ENCODE measurements at regions not wholly inside any gene's neighbourhood (a gene's known extent, or its start where the extent isn't known, plus 50 kb on each side); places are given as distances from the start of the nearest gene placed in this dataset.

GRCh38 chr5:6886866-6887265, 173.6 kb downstream of the TENT4A start:
- Histone ChIP-seq H3K4me3 (no peak overlapping the region), H3K79me2 (no peaks in the 10 kb centered on the region), H3K36me3 (replicated peaks; ENCODE audit: insufficient read depth, low read depth) (no peaks in the 10 kb centered on the region), H3K27me3 (no peaks in the 10 kb centered on the region), H3K4me1 (ENCODE audit: insufficient read depth) (no peaks in the 10 kb centered on the region), H3K9me2 (replicated peaks; ENCODE audit: insufficient read depth) (no peaks in the 10 kb centered on the region), H3K27ac (no peak overlapping the region), H3K4me2 (no peak overlapping the region), H2AFZ (no peak overlapping the region), H4K20me1 (ENCODE audit: insufficient read depth, poor library complexity, severe bottlenecking) (no peaks in the 10 kb centered on the region), H3K9me3 (ENCODE audit: low read depth) (no peaks in the 10 kb centered on the region)
- WGBS (ENCODE audit: low lambda C conversion rate, missing lambda C conversion rate): 75% methylated on average over 3 of the region's 3 CpGs
- DNase-seq (ENCODE audit: low spot score): no peak
- TF ChIP-seq EZH2 (IDR thresholded peaks at IDR 0.05; ENCODE audit: borderline replicate concordance) (no peak), EZH2phosphoT487 (IDR thresholded peaks at IDR 0.05; ENCODE audit: low read depth, severe bottlenecking, unreplicated experiment) (no peak), CTCF (IDR thresholded peaks at IDR 0.05; ENCODE audit: poor library complexity) (no peak)

- H3K9me2 ChIP-seq (replicated peaks; ENCODE audit: insufficient read depth): no peaks in the 10 kb centered on the region
- H3K79me2 ChIP-seq: no peaks in the 10 kb centered on the region
- no peak overlapping the region for H3K27ac ChIP-seq
- no peak overlapping the region for H3K4me3 ChIP-seq
- no peaks in the 10 kb centered on the region for H3K36me3 ChIP-seq (replicated peaks; ENCODE audit: insufficient read depth, low read depth)
- no peak overlapping the region for H2AFZ ChIP-seq
- H3K4me1 ChIP-seq (ENCODE audit: insufficient read depth): no peaks in the 10 kb centered on the region
- H3K27me3 ChIP-seq: no peaks in the 10 kb centered on the region
- no peaks in the 10 kb centered on the region for H3K9me3 ChIP-seq (ENCODE audit: low read depth)
- H4K20me1 ChIP-seq (ENCODE audit: insufficient read depth, poor library complexity, severe bottlenecking): no peaks in the 10 kb centered on the region
- DNase-seq (ENCODE audit: low spot score): no peak
- no peak overlapping the region for H3K4me2 ChIP-seq
- WGBS (ENCODE audit: low lambda C conversion rate, missing lambda C conversion rate): 85% methylated on average over 1 of the region's 1 CpG
- TF ChIP-seq EZH2phosphoT487 (IDR thresholded peaks at IDR 0.05; ENCODE audit: low read depth, severe bottlenecking, unreplicated experiment) (no peak), CTCF (IDR thresholded peaks at IDR 0.05; ENCODE audit: poor library complexity) (no peak), EZH2 (IDR thresholded peaks at IDR 0.05; ENCODE audit: borderline replicate concordance) (no peak)
These were observed 175.8 kb downstream of the TENT4A start for GRCh38 chr5:6889030-6889429.

- TF ChIP-seq EZH2phosphoT487 (IDR thresholded peaks at IDR 0.05; ENCODE audit: low read depth, severe bottlenecking, unreplicated experiment) (no peak), CTCF (IDR thresholded peaks at IDR 0.05; ENCODE audit: poor library complexity) (no peak), EZH2 (IDR thresholded peaks at IDR 0.05; ENCODE audit: borderline replicate concordance) (no peak)
- Histone ChIP-seq H3K4me2 (no peak overlapping the region), H3K4me1 (ENCODE audit: insufficient read depth) (no peaks in the 10 kb centered on the region), H3K27me3 (no peaks in the 10 kb centered on the region), H3K27ac (no peak overlapping the region), H3K79me2 (no peaks in the 10 kb centered on the region), H3K9me2 (replicated peaks; ENCODE audit: insufficient read depth) (no peaks in the 10 kb centered on the region), H3K4me3 (no peak overlapping the region), H3K9me3 (ENCODE audit: low read depth) (no peaks in the 10 kb centered on the region), H3K36me3 (replicated peaks; ENCODE audit: insufficient read depth, low read depth) (no peaks in the 10 kb centered on the region), H2AFZ (no peak overlapping the region), H4K20me1 (ENCODE audit: insufficient read depth, poor library complexity, severe bottlenecking) (no peaks in the 10 kb centered on the region)
- DNase-seq (ENCODE audit: low spot score): no peak
- WGBS (ENCODE audit: low lambda C conversion rate, missing lambda C conversion rate): 68% methylated on average over 9 of the region's 9 CpGs
These were observed 186.0 kb downstream of the TENT4A start for GRCh38 chr5:6899221-6899620.
